ENCODE measurements at regions not wholly inside any gene's neighbourhood (a gene's known extent, or its start where the extent isn't known, plus 50 kb on each side); places are given as distances from the start of the nearest gene placed in this dataset.
"Not testable (repeated sequence)": the region's sequence is repeated elsewhere in the genome, so short reads cannot be mapped to it uniquely, and the experiment has no call there.

GRCh38 chr2:194464964-194465638 is 1191.9 kb upstream of the SLC39A10 start:
- H3K36me3 ChIP-seq: no peaks in the 10 kb centered on the region
- in situ Hi-C loops (cut with MboI; ENCODE audit: low sequenced_read_pairs in 4 of 4): no loop called here
- no peak overlapping the region for H3K27ac ChIP-seq
- DNase-seq: no peak
- no peaks in the 10 kb centered on the region for H3K27me3 ChIP-seq
- no peaks in the 10 kb centered on the region for H3K9me3 ChIP-seq
- TF ChIP-seq CTCF (IDR thresholded peaks at IDR 0.05 in 4 of 5, conservative IDR thresholded peaks at IDR 0.05 in 1 of 5) (no peak), POLR2A (IDR thresholded peaks at IDR 0.05) (no peak)
- no peak for ATAC-seq
- H3K4me1 ChIP-seq: no peaks in the 10 kb centered on the region
- no peak overlapping the region for H3K4me3 ChIP-seq
- intact Hi-C loops (cut with DNase I; ENCODE audit: low total_unique reads): no loop called here

- H3K27ac ChIP-seq; H3K4me3 ChIP-seq; DNase-seq; H3K36me3 ChIP-seq; H3K27me3 ChIP-seq; intact Hi-C loops (cut with DNase I; ENCODE audit: low total_unique reads); H3K4me1 ChIP-seq; ATAC-seq; in situ Hi-C loops (cut with MboI; ENCODE audit: low sequenced_read_pairs in 4 of 4); H3K9me3 ChIP-seq: not testable (repeated sequence)
These were observed 1194.1 kb upstream of the SLC39A10 start for GRCh38 chr2:194462883-194463282.

DNA sequence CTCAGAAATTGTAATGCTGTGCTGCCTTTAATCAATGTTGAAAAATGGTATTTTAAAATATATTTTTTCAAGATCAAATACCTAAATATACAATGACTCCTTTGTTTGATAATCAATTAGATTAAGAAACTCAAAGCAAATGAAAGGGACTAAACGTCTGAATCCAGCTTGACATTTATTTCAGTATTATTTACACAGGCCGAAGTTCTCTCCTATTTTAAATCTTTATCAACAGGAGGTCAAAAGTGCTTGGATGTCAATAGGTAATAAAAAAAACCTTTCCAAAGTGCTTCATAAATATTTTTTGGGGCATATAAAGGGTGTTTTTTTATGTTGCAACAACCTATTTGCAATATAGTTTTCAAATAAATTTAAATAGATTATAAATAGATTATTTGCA is 1201.7 kb upstream of the SLC39A10 start:
- H3K27me3 ChIP-seq: no peaks in the 10 kb centered on the region
- no peaks in the 10 kb centered on the region for H3K4me1 ChIP-seq
- in situ Hi-C loops (cut with MboI; ENCODE audit: low sequenced_read_pairs in 4 of 4) (no loop called here), intact Hi-C loops (cut with DNase I; ENCODE audit: low total_unique reads) (no loop called here)
- H3K36me3 ChIP-seq: no peaks in the 10 kb centered on the region
- H3K4me3 ChIP-seq: no peak overlapping the region
- no peaks in the 10 kb centered on the region for H3K9me3 ChIP-seq
- H3K27ac ChIP-seq: no peak overlapping the region
- no peak for ATAC-seq
- no peak for DNase-seq
- TF ChIP-seq CTCF (IDR thresholded peaks at IDR 0.05 in 4 of 5, conservative IDR thresholded peaks at IDR 0.05 in 1 of 5) (no peak), POLR2A (IDR thresholded peaks at IDR 0.05) (no peak)

- no peak for TF ChIP-seq POLR2A (IDR thresholded peaks at IDR 0.05)
- TF ChIP-seq CTCF (IDR thresholded peaks at IDR 0.05 in 4 of 5, conservative IDR thresholded peaks at IDR 0.05 in 1 of 5): no peak
- no peaks in the 10 kb centered on the region for H3K9me3 ChIP-seq
- H3K4me3 ChIP-seq: no peak overlapping the region
- no peaks in the 10 kb centered on the region for H3K36me3 ChIP-seq
- H3K4me1 ChIP-seq: no peaks in the 10 kb centered on the region
- intact Hi-C loops (cut with DNase I; ENCODE audit: low total_unique reads) (no loop called here), in situ Hi-C loops (cut with MboI; ENCODE audit: low sequenced_read_pairs in 4 of 4) (no loop called here)
- H3K27me3 ChIP-seq: no peaks in the 10 kb centered on the region
- no peak for ATAC-seq
- no peak for DNase-seq
- no peak overlapping the region for H3K27ac ChIP-seq
These were observed 1204.5 kb upstream of the SLC39A10 start for GRCh38 chr2:194452504-194452903.

DNA sequence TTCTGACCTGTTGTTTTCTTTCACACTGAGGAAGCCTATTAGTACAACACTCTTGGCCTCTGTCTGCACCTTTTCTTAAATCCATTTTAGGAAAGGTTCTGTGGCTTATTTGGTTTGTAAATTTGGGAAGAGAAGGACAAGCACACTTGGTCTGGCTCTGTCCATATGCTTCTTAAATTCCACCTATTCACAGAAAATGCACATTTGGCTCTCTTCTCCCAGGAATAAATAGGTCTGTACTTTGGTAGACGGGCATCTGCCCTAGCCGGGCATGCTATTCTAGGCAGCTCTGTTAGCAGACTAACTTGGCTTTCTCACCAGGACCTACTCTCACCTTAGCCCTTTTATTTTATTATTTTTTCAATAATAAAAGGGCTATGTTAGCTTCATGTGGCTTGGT is 1211.8 kb upstream of the SLC39A10 start:
- Histone ChIP-seq H3K4me3 (no peak overlapping the region), H3K27me3 (no peaks in the 10 kb centered on the region), H3K4me1 (no peaks in the 10 kb centered on the region), H3K9me3 (no peaks in the 10 kb centered on the region), H3K36me3 (no peaks in the 10 kb centered on the region), H3K27ac (no peak overlapping the region)
- intact Hi-C loops (cut with DNase I; ENCODE audit: low total_unique reads) (no loop called here), in situ Hi-C loops (cut with MboI; ENCODE audit: low sequenced_read_pairs in 4 of 4) (no loop called here)
- DNase-seq (no peak), ATAC-seq (no peak)
- TF ChIP-seq CTCF (IDR thresholded peaks at IDR 0.05 in 4 of 5, conservative IDR thresholded peaks at IDR 0.05 in 1 of 5) (no peak), POLR2A (IDR thresholded peaks at IDR 0.05) (no peak)
